ENCODE measurements at regions not wholly inside any gene's neighbourhood (a gene's known extent, or its start where the extent isn't known, plus 50 kb on each side); places are given as distances from the start of the nearest gene placed in this dataset.
A peak's percentile ranks its signal among the peaks of the same experiment; 100 is the strongest.

- peak; percentile 12 for DNase-seq (ENCODE audit: low read depth)
These were observed 212.9 kb upstream of the ARID1B start for GRCh38 chr6:156564127-156564806.

- no peak for DNase-seq (ENCODE audit: low read depth)
These were observed 213.5 kb upstream of the ARID1B start for GRCh38 chr6:156563714-156564113.

- no peak for DNase-seq (ENCODE audit: low read depth)
These were observed 214.5 kb upstream of the ARID1B start for GRCh38 chr6:156562636-156563035.

GRCh38 chr6:156562019-156562418 lies 215.2 kb upstream of the ARID1B start:
- DNase-seq (ENCODE audit: low read depth) = no peak

GRCh38 chr6:156560476-156560875 lies 216.7 kb upstream of the ARID1B start:
- no peak for DNase-seq (ENCODE audit: low read depth)

- no peak for DNase-seq (ENCODE audit: low read depth)
These were observed 218.0 kb upstream of the ARID1B start for GRCh38 chr6:156559162-156559690.

GRCh38 chr6:156557911-156558259 lies 219.3 kb upstream of the ARID1B start:
- no peak for DNase-seq (ENCODE audit: low read depth)

GRCh38 chr6:156557251-156557910 lies 219.8 kb upstream of the ARID1B start:
- DNase-seq (ENCODE audit: low read depth) = no peak

GRCh38 chr6:156556811-156557210 lies 220.4 kb upstream of the ARID1B start:
- DNase-seq (ENCODE audit: low read depth) = no peak

- DNase-seq (ENCODE audit: low read depth) = no peak
These were observed 222.1 kb upstream of the ARID1B start for GRCh38 chr6:156555116-156555515.

- DNase-seq (ENCODE audit: low read depth) = no peak
These were observed 223.0 kb upstream of the ARID1B start for GRCh38 chr6:156554160-156554559.

GRCh38 chr6:156552849-156553248 lies 224.3 kb upstream of the ARID1B start:
- DNase-seq (ENCODE audit: low read depth) = no peak

GRCh38 chr6:156550949-156551348 lies 226.2 kb upstream of the ARID1B start:
- DNase-seq (ENCODE audit: low read depth) = no peak

- DNase-seq (ENCODE audit: low read depth) = no peak
These were observed 231.2 kb upstream of the ARID1B start for GRCh38 chr6:156545931-156546330.

- DNase-seq (ENCODE audit: low read depth) = no peak
These were observed 232.2 kb upstream of the ARID1B start for GRCh38 chr6:156545021-156545420.

- no peak for DNase-seq (ENCODE audit: low read depth)
These were observed 233.1 kb upstream of the ARID1B start for GRCh38 chr6:156544046-156544445.

GRCh38 chr6:156543431-156543830 lies 233.7 kb upstream of the ARID1B start:
- DNase-seq (ENCODE audit: low read depth) = no peak

- DNase-seq (ENCODE audit: low read depth) = no peak
These were observed 238.1 kb upstream of the ARID1B start for GRCh38 chr6:156538875-156539660.

GRCh38 chr6:156534594-156534993 lies 242.6 kb upstream of the ARID1B start:
- DNase-seq (ENCODE audit: low read depth) = no peak

- no peak for DNase-seq (ENCODE audit: low read depth)
These were observed 243.2 kb upstream of the ARID1B start for GRCh38 chr6:156533872-156534524.

- no peak for DNase-seq (ENCODE audit: low read depth)
These were observed 251.1 kb upstream of the ARID1B start for GRCh38 chr6:156526081-156526480.

GRCh38 chr6:156525541-156525940 lies 251.6 kb upstream of the ARID1B start:
- DNase-seq (ENCODE audit: low read depth) = no peak

Measured in HS-27A (cell line).